GM13977 (cell line): ENCODE measurements at regions not wholly inside any gene's neighbourhood (a gene's known extent, or its start where the extent isn't known, plus 50 kb on each side); places are given as distances from the start of the nearest gene placed in this dataset.

ENCODE experiments used
- DNase-seq: peaks from one replicate; pipeline ENCODE4 v3.0.0; 2012; ENCODE audit warnings: low spot score
- CTCF ChIP-seq: IDR thresholded peaks from 2 replicates; pipeline ENCODE4 v1.5.1; 2012; ENCODE audit warnings: mild to moderate bottlenecking, control low read depth; ENCODE audit not compliant: insufficient read depth; ENCODE audit errors: extremely low read depth, missing control alignments
- in situ Hi-C: fragments of 300-500 bp; cut with MboI; formaldehyde crosslinking; loops from one replicate; pipeline ENCODE4 v1.12.0; 2022; ENCODE audit warnings: low sequenced_read_pairs, low pct_unique_long_range_greater_than_20kb, mixed read lengths, inconsistent platforms; ENCODE audit not compliant: unreplicated experiment

GRCh38 chr1:222009105-222009730, 267.3 kb upstream of the DUSP10 start:
- DNase-seq = peak; percentile 23
- TF ChIP-seq CTCF = peak; percentile 58
- in situ Hi-C loops = no loop called here

- no peak for DNase-seq
- TF ChIP-seq CTCF = no peak
- in situ Hi-C loops = no loop called here
Observed at GRCh38 chr1:222006715-222007114, 264.8 kb upstream of the DUSP10 start.

- no peak for DNase-seq
- TF ChIP-seq CTCF = no peak
- in situ Hi-C loops = no loop called here
Observed at GRCh38 chr1:222004784-222005183, 262.9 kb upstream of the DUSP10 start.

GRCh38 chr1:222004034-222004433, 262.1 kb upstream of the DUSP10 start:
- in situ Hi-C loops = no loop called here
- no peak for DNase-seq
- no peak for TF ChIP-seq CTCF

- DNase-seq = no peak
- no peak for TF ChIP-seq CTCF
- in situ Hi-C loops = no loop called here
Observed at GRCh38 chr1:222002503-222002902, 260.6 kb upstream of the DUSP10 start.

GRCh38 chr1:222000131-222000530, 258.2 kb upstream of the DUSP10 start:
- in situ Hi-C loops = no loop called here
- DNase-seq = no peak
- no peak for TF ChIP-seq CTCF

- TF ChIP-seq CTCF = no peak
- in situ Hi-C loops = no loop called here
- DNase-seq = no peak
Observed at GRCh38 chr1:221998781-221999180, 256.9 kb upstream of the DUSP10 start.
